ENCODE measurements at regions not wholly inside any gene's neighbourhood (a gene's known extent, or its start where the extent isn't known, plus 50 kb on each side); places are given as distances from the start of the nearest gene placed in this dataset.

GRCh38 chr16:86982347-86982596 is 334.9 kb downstream of the C16orf95 start:
- 46% methylated on average over 3 of the region's 3 CpGs for WGBS (ENCODE audit: missing lambda C conversion rate)
- DNase-seq (ENCODE audit: low read depth in 1 of 2, low spot score in 1 of 2) (no peak), ATAC-seq (no peak), FAIRE-seq (no peak)
- Histone ChIP-seq H3K4me1 (no peaks in the 10 kb centered on the region), H3K27ac (no peak overlapping the region), H3K4me2 (no peak overlapping the region), H3K9me3 (no peaks in the 10 kb centered on the region), H3K4me3 (no peak overlapping the region)
- POLR2A ChIA-PET = no interaction called here
- CTCF ChIA-PET = interaction anchor here (1.3 kb wide), 1 partner anchor 11 kb away, joined by 4 read pairs; no protein-coding TSS in a partner anchor
- TF ChIP-seq MAZ (IDR thresholded peaks at IDR 0.05; ENCODE audit: borderline replicate concordance, low read depth, low read length) (no peak), NPAS2 (CRISPR knock-in tag; IDR thresholded peaks at IDR 0.05; ENCODE audit: borderline replicate concordance) (no peak), GATA3 (IDR thresholded peaks at IDR 0.05; ENCODE audit: borderline replicate concordance) (no peak), ELK1 (IDR thresholded peaks at IDR 0.05; ENCODE audit: low read depth, low read length) (no peak), MAFK (IDR thresholded peaks at IDR 0.05; ENCODE audit: partially characterized antibody) (no peak), E2F6 (IDR thresholded peaks at IDR 0.05; ENCODE audit: borderline replicate concordance, low read depth) (no peak), POLR2A (IDR thresholded peaks at IDR 0.05; ENCODE audit: low read length) (no peak)

- ATAC-seq (no peak), FAIRE-seq (no peak), DNase-seq (ENCODE audit: low read depth in 1 of 2, low spot score in 1 of 2) (no peak)
- Histone ChIP-seq H3K9me3 (no peaks in the 10 kb centered on the region), H3K4me2 (no peak overlapping the region), H3K4me3 (no peak overlapping the region), H3K4me1 (no peaks in the 10 kb centered on the region), H3K27ac (no peak overlapping the region)
- 80% methylated on average over 12 of the region's 12 CpGs for WGBS (ENCODE audit: missing lambda C conversion rate)
- TF ChIP-seq FOXS1 (CRISPR knock-in tag; IDR thresholded peaks at IDR 0.05) (no peak), HEYL (CRISPR knock-in tag; IDR thresholded peaks at IDR 0.05) (no peak), MAFK (IDR thresholded peaks at IDR 0.05; ENCODE audit: partially characterized antibody) (no peak), FOSB (CRISPR knock-in tag; IDR thresholded peaks at IDR 0.05) (no peak), BCL3 (IDR thresholded peaks at IDR 0.05) (no peak), NR3C1 (IDR thresholded peaks at IDR 0.05) (no peak), CEBPB (IDR thresholded peaks at IDR 0.05) (no peak), ZFP36 (IDR thresholded peaks at IDR 0.05; ENCODE audit: borderline replicate concordance, partially characterized antibody) (no peak), ESRRA (IDR thresholded peaks at IDR 0.05; ENCODE audit: borderline replicate concordance, low read length) (no peak), ELK1 (IDR thresholded peaks at IDR 0.05; ENCODE audit: low read depth, low read length) (no peak), FOSL2 (IDR thresholded peaks at IDR 0.05) (no peak), FOSL2 (CRISPR knock-in tag; IDR thresholded peaks at IDR 0.05) (no peak), NPAS2 (CRISPR knock-in tag; IDR thresholded peaks at IDR 0.05; ENCODE audit: borderline replicate concordance) (no peak), SMC3 (IDR thresholded peaks at IDR 0.05) (no peak), ZC3H11A (IDR thresholded peaks at IDR 0.05) (no peak)
- ChIA-PET POLR2A (no interaction called here), CTCF (interaction anchor here (1.3 kb wide), 1 partner anchor 12 kb away, joined by 4 read pairs; no protein-coding TSS in a partner anchor)
Observed at GRCh38 chr16:86982912-86983311, 334.3 kb downstream of the C16orf95 start.

- no peak for DNase-seq (ENCODE audit: low read depth in 1 of 2, low spot score in 1 of 2)
- Histone ChIP-seq H3K27ac (no peak overlapping the region), H3K4me2 (no peak overlapping the region), H3K4me1 (no peaks in the 10 kb centered on the region), H3K4me3 (no peak overlapping the region), H3K9me3 (no peaks in the 10 kb centered on the region)
- no peak for FAIRE-seq
- no peak for ATAC-seq
- CTCF ChIA-PET = no interaction called here
- POLR2A ChIA-PET = no interaction called here
- TF ChIP-seq CHD4 (IDR thresholded peaks at IDR 0.05; ENCODE audit: borderline replicate concordance) (no peak), REST (IDR thresholded peaks at IDR 0.05) (no peak), ZC3H11A (IDR thresholded peaks at IDR 0.05) (no peak), RARB (CRISPR knock-in tag; IDR thresholded peaks at IDR 0.05) (no peak), MYC (IDR thresholded peaks at IDR 0.05; ENCODE audit: borderline replicate concordance, low read length) (no peak), JUN (IDR thresholded peaks at IDR 0.05) (no peak), MAX (IDR thresholded peaks at IDR 0.05) (no peak), CHD2 (IDR thresholded peaks at IDR 0.05; ENCODE audit: low read length, partially characterized antibody) (no peak), MAFK (IDR thresholded peaks at IDR 0.05; ENCODE audit: partially characterized antibody) (no peak), HOXB5 (CRISPR knock-in tag; IDR thresholded peaks at IDR 0.05) (no peak), RCOR1 (IDR thresholded peaks at IDR 0.05; ENCODE audit: low read depth, low read length) (no peak), FOXS1 (CRISPR knock-in tag; IDR thresholded peaks at IDR 0.05) (no peak), CBX2 (IDR thresholded peaks at IDR 0.05; ENCODE audit: borderline replicate concordance, low read depth) (no peak), FOSL2 (IDR thresholded peaks at IDR 0.05) (no peak), FOSL2 (CRISPR knock-in tag; IDR thresholded peaks at IDR 0.05) (no peak)
Observed at GRCh38 chr16:86983621-86984020, 333.6 kb downstream of the C16orf95 start.

Measured in A549 (cell line).